Neural cell (in vitro differentiated cells): ENCODE measurements at regions not wholly inside any gene's neighbourhood (a gene's known extent, or its start where the extent isn't known, plus 50 kb on each side); places are given as distances from the start of the nearest gene placed in this dataset.

Experiments
- H2AFZ ChIP-seq: fragments of 200-600, 300-800 bp; sonication (generic), shearing (Covaris generic); 2 replicates; pipeline ENCODE4 v1.6.0; 2014; ENCODE audit warnings: low read depth, mild to moderate bottlenecking, antibody characterized with exemption, low read length, moderate library complexity
- H3F3A ChIP-seq: fragments of 200-600 bp; shearing (Covaris generic); 2 replicates; pipeline ENCODE4 v1.6.1; 2016; ENCODE audit warnings: mild to moderate bottlenecking, moderate library complexity, mixed read lengths, antibody characterized with exemption, low read length; ENCODE audit not compliant: insufficient read depth, poor library complexity, severe bottlenecking
- H3K27ac ChIP-seq: fragments of 200-600, 300-800 bp; sonication (generic), shearing (Covaris generic); 2 replicates; pipeline ENCODE4 v1.5.1; 2014; ENCODE audit warnings: mild to moderate bottlenecking, low read length, moderate library complexity
- H3K27me3 ChIP-seq: fragments of 300-800, 200-600 bp; sonication (generic), shearing (Covaris generic); 2 replicates; pipeline ENCODE4 v1.6.0; 2014; ENCODE audit warnings: mild to moderate bottlenecking, low read depth, low read length, moderate library complexity; ENCODE audit not compliant: insufficient read depth
- H3K36me3 ChIP-seq: fragments of 300-800, 200-600 bp; sonication (generic), shearing (Covaris generic); 2 replicates; pipeline ENCODE4 v1.5.1; 2014; ENCODE audit warnings: mild to moderate bottlenecking, antibody characterized with exemption, low read length, moderate library complexity; ENCODE audit not compliant: insufficient read depth
- H3K4me2 ChIP-seq: fragments of 300-800, 200-600 bp; sonication (generic), shearing (Covaris generic); 2 replicates; pipeline ENCODE4 v1.6.0; 2014; ENCODE audit warnings: mild to moderate bottlenecking, low read length
- H3K4me3 ChIP-seq: fragments of 300-800, 200-600 bp; sonication (generic), shearing (Covaris generic); 2 replicates; pipeline ENCODE4 v1.5.1; 2014; ENCODE audit warnings: mild to moderate bottlenecking, low read length, moderate library complexity
- H3K79me2 ChIP-seq: fragments of 200-600 bp; shearing (Covaris generic); replicated peaks from 2 replicates; pipeline ENCODE4 v1.6.0; 2014; ENCODE audit warnings: mild to moderate bottlenecking, low read length, moderate library complexity; ENCODE audit not compliant: insufficient read depth
- H3K9ac ChIP-seq: fragments of 300-800, 200-600 bp; sonication (generic), shearing (Covaris generic); 2 replicates; pipeline ENCODE4 v1.6.1; 2016; ENCODE audit warnings: mild to moderate bottlenecking, low read length, mixed read lengths
- H3K9me2 ChIP-seq: fragments of 200-600 bp; shearing (Covaris generic); 2 replicates; pipeline ENCODE4 v1.6.1; 2016; ENCODE audit warnings: mild to moderate bottlenecking, low read length, mixed read lengths; ENCODE audit not compliant: insufficient read depth
- H3K9me3 ChIP-seq: fragments of 200-600, 300-800 bp; sonication (generic), shearing (Covaris generic); 2 replicates; pipeline ENCODE4 v1.6.1; 2016; ENCODE audit warnings: mild to moderate bottlenecking, mixed run types, low read length, moderate library complexity, mixed read lengths
- H4K20me1 ChIP-seq: fragments of 200-600 bp; shearing (Covaris generic); 2 replicates; pipeline ENCODE4 v1.6.1; 2016; ENCODE audit warnings: mild to moderate bottlenecking, mixed run types; ENCODE audit not compliant: insufficient read depth
- CTCF ChIP-seq: fragments of 450-650 bp; IDR thresholded peaks from 2 replicates; pipeline ENCODE4 v1.5.1; 2014; ENCODE audit warnings: antibody characterized with exemption, mild to moderate bottlenecking, moderate library complexity; ENCODE audit not compliant: poor library complexity, severe bottlenecking
- EP300 ChIP-seq: fragments of 450-650 bp; conservative IDR thresholded peaks from 2 replicates; pipeline ENCODE4 v1.6.1; 2014; ENCODE audit warnings: antibody characterized with exemption, mild to moderate bottlenecking, moderate library complexity; ENCODE audit not compliant: poor library complexity, severe bottlenecking
- EZH2 ChIP-seq: fragments of 200-600, 300-800 bp; shearing (Covaris generic), sonication (generic); IDR thresholded peaks from 2 replicates; pipeline ENCODE4 v1.6.1; 2014; ENCODE audit warnings: antibody characterized with exemption, low read length, borderline replicate concordance, mild to moderate bottlenecking; ENCODE audit not compliant: insufficient read depth, poor library complexity, severe bottlenecking
- MXI1 ChIP-seq: fragments of 450-650 bp; conservative IDR thresholded peaks from 2 replicates; pipeline ENCODE4 v1.6.1; 2014; ENCODE audit warnings: antibody characterized with exemption, mild to moderate bottlenecking; ENCODE audit not compliant: poor library complexity, severe bottlenecking
- POLR2AphosphoS5 ChIP-seq: IDR thresholded peaks from 2 replicates; pipeline ENCODE4 v1.6.1; 2012
- RAD21 ChIP-seq: fragments of 450-650 bp; conservative IDR thresholded peaks from 2 replicates; pipeline ENCODE4 v1.6.1; 2014; ENCODE audit warnings: antibody characterized with exemption, mild to moderate bottlenecking, moderate library complexity
- SMC3 ChIP-seq: fragments of 450-650 bp; conservative IDR thresholded peaks from 2 replicates; pipeline ENCODE4 v1.6.1; 2014; ENCODE audit warnings: antibody characterized with exemption, mild to moderate bottlenecking, moderate library complexity; ENCODE audit not compliant: poor library complexity
- TAF1 ChIP-seq: IDR thresholded peaks from 2 replicates; pipeline ENCODE4 v1.6.1; 2012; ENCODE audit warnings: low read depth
- TF ChIP-seq, protein P1 (sequence below): IDR thresholded peaks from 2 replicates; pipeline ENCODE4 v1.6.1; 2012; ENCODE audit warnings: borderline replicate concordance

DNA sequence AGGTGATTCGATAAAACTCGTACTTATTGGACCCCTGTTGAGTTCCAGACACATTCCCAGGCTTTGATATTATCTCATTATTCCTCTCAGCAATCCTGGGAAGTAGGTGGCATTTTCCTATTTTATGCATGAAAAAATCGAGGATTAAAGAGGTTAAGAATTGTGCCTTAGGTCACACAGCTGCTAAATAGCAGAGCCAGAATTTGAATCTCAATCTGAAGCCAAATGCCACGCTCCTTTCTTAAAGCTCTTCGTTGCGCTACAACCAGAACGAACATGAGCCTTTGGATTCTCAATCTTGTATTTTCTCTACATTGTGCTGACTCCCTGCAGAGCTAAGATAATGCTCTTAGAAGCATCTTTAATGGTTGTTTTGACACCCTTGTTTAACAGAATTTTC, 527.8 kb upstream of the TLE4 start:
- Histone ChIP-seq H4K20me1 (no peaks in the 10 kb centered on the region), H3K4me3 (no peak overlapping the region), H3K9me3 (no peaks in the 10 kb centered on the region), H3K27me3 (no peaks in the 10 kb centered on the region), H3K36me3 (no peaks in the 10 kb centered on the region), H3K9ac (no peak overlapping the region), H3K9me2 (no peaks in the 10 kb centered on the region), H3K4me2 (peak overlapping the region; percentile 12), H3K27ac (no peak overlapping the region), H2AFZ (no peak overlapping the region), H3F3A (peaks cover 10% of the 10 kb centered on the region), H3K79me2 (no peaks in the 10 kb centered on the region)
- no peak for TF ChIP-seq EZH2
- TF ChIP-seq POLR2AphosphoS5 = peak; percentile 72
- no peak for TF ChIP-seq MXI1
- TF ChIP-seq TAF1 = no peak
- no peak for TF ChIP-seq SMC3
- TF ChIP-seq RAD21 = no peak
- TF ChIP-seq, protein P1, sequence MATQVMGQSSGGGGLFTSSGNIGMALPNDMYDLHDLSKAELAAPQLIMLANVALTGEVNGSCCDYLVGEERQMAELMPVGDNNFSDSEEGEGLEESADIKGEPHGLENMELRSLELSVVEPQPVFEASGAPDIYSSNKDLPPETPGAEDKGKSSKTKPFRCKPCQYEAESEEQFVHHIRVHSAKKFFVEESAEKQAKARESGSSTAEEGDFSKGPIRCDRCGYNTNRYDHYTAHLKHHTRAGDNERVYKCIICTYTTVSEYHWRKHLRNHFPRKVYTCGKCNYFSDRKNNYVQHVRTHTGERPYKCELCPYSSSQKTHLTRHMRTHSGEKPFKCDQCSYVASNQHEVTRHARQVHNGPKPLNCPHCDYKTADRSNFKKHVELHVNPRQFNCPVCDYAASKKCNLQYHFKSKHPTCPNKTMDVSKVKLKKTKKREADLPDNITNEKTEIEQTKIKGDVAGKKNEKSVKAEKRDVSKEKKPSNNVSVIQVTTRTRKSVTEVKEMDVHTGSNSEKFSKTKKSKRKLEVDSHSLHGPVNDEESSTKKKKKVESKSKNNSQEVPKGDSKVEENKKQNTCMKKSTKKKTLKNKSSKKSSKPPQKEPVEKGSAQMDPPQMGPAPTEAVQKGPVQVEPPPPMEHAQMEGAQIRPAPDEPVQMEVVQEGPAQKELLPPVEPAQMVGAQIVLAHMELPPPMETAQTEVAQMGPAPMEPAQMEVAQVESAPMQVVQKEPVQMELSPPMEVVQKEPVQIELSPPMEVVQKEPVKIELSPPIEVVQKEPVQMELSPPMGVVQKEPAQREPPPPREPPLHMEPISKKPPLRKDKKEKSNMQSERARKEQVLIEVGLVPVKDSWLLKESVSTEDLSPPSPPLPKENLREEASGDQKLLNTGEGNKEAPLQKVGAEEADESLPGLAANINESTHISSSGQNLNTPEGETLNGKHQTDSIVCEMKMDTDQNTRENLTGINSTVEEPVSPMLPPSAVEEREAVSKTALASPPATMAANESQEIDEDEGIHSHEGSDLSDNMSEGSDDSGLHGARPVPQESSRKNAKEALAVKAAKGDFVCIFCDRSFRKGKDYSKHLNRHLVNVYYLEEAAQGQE = peak; percentile 70
- no peak for TF ChIP-seq EP300
- no peak for TF ChIP-seq CTCF

DNA sequence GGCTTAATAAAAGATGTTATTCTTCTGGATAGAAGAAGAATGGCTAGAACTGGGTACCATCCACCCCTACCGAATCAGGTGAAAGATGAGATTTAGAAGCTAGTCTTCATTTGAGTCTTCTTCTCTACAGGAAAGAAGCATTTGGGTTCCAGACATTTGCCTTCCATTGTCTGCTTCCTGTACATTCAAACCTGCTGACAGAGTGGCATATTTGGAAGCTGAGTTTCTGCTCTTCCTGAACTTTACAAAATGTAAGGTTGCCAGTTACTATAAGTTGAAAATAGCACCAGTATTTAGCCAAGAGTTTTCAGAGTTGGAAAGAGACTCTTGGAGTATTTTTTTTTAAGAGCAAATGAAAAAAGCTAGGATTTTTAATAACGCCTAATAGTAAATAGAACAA, 525.4 kb upstream of the TLE4 start:
- peaks cover 10% of the 10 kb centered on the region for H3F3A ChIP-seq
- no peaks in the 10 kb centered on the region for H4K20me1 ChIP-seq
- H3K9me2 ChIP-seq = no peaks in the 10 kb centered on the region
- no peaks in the 10 kb centered on the region for H3K79me2 ChIP-seq
- H3K4me2 ChIP-seq = no peak overlapping the region
- H3K36me3 ChIP-seq = no peaks in the 10 kb centered on the region
- TF ChIP-seq EZH2 (no peak), SMC3 (no peak), MXI1 (no peak), EP300 (no peak), POLR2AphosphoS5 (no peak), CTCF (no peak), TAF1 (no peak), RAD21 (no peak)
- TF ChIP-seq, protein P1 = no peak
- no peaks in the 10 kb centered on the region for H3K9me3 ChIP-seq
- no peaks in the 10 kb centered on the region for H3K27me3 ChIP-seq
- H3K27ac ChIP-seq = no peak overlapping the region
- no peak overlapping the region for H3K9ac ChIP-seq
- H2AFZ ChIP-seq = no peak overlapping the region
- no peak overlapping the region for H3K4me3 ChIP-seq
